Caco-2 (cell line): ENCODE measurements at regions not wholly inside any gene's neighbourhood (a gene's known extent, or its start where the extent isn't known, plus 50 kb on each side); places are given as distances from the start of the nearest gene placed in this dataset.

ENCODE experiments used
- BruUV-seq: library from RNA; stranded (reverse); fragments of 400-500 nt; replicated peaks from 2 replicates; lab custom pipeline; 2021; lab: Mats Ljungman, UMichigan
- CTCF ChIA-PET: fragments of 300-600 bp; sonication (Branson Sonifier 250); formaldehyde crosslinking; loops from one replicate; lab custom pipeline; 2022; ENCODE audit warnings: antibody characterized with exemption; lab: Charles Lee
- POLR2A ChIA-PET: fragments of 300-600 bp; sonication (Branson Sonifier 250); formaldehyde crosslinking; loops from one replicate; lab custom pipeline; 2022; ENCODE audit warnings: antibody characterized with exemption; lab: Charles Lee
- DNase-seq, 2 experiments: peaks; one replicate each; pipeline versions ENCODE4 v3.0.0 to v3.0.0-alpha.2; 2020 to 2022
- H3K27me3 ChIP-seq: replicated peaks from 2 replicates; pipeline ENCODE4 v1.6.0; 2011; ENCODE audit warnings: low read length; ENCODE audit not compliant: control insufficient read depth, insufficient read depth
- H3K36me3 ChIP-seq: 2 replicates; pipeline ENCODE4 v1.5.1; 2011; ENCODE audit warnings: low read length; ENCODE audit not compliant: control insufficient read depth, insufficient read depth
- H3K4me1 ChIP-seq: fragments of 250-450 bp; sonication (Bioruptor Pico); 2 replicates; pipeline ENCODE4 v1.5.1; 2020; ENCODE audit warnings: mild to moderate bottlenecking
- H3K4me3 ChIP-seq: 2 replicates; pipeline ENCODE4 v1.5.1; 2011; ENCODE audit warnings: low read depth, mild to moderate bottlenecking, control low read depth, low read length
- H3K9me3 ChIP-seq: fragments of 250-450 bp; sonication (Bioruptor Pico); 2 replicates; pipeline ENCODE4 v1.5.1; 2020; ENCODE audit warnings: mild to moderate bottlenecking, moderate library complexity
- H3K27ac Mint-ChIP-seq: one replicate; pipeline ENCODE4 v1.8.0; 2022; ENCODE audit warnings: mixed read lengths; ENCODE audit not compliant: unreplicated experiment
- H3K27me3 Mint-ChIP-seq: one replicate; pipeline ENCODE4 v1.8.0; 2022; ENCODE audit warnings: mixed read lengths; ENCODE audit not compliant: insufficient read depth, unreplicated experiment
- H3K36me3 Mint-ChIP-seq: one replicate; pipeline ENCODE4 v1.8.0; 2022; ENCODE audit warnings: mild to moderate bottlenecking, mixed read lengths; ENCODE audit not compliant: insufficient read depth, unreplicated experiment
- H3K4me1 Mint-ChIP-seq: one replicate; pipeline ENCODE4 v1.8.0; 2022; ENCODE audit warnings: low read depth, mixed read lengths; ENCODE audit not compliant: unreplicated experiment
- H3K4me3 Mint-ChIP-seq: one replicate; pipeline ENCODE4 v1.8.0; 2022; ENCODE audit warnings: mild to moderate bottlenecking, moderate library complexity, mixed read lengths; ENCODE audit not compliant: unreplicated experiment
- H3K9me3 Mint-ChIP-seq: one replicate; pipeline ENCODE4 v1.8.0; 2022; ENCODE audit warnings: mixed read lengths; ENCODE audit not compliant: unreplicated experiment
- CTCF ChIP-seq, 2 experiments: fragments of 200-600 bp in 1 of 2; IDR thresholded peaks; 1 replicate in 1 of 2; 2 replicates in 1 of 2; pipeline versions ENCODE4 v1.5.1 to v1.8.0; 2011 to 2022; ENCODE audit warnings: antibody characterized with exemption in 1 of 2, control low read depth in 1 of 2, inconsistent platforms in 1 of 2, low read depth in 1 of 2, low read length in 1 of 2, mild to moderate bottlenecking in 1 of 2, moderate library complexity in 1 of 2; ENCODE audit not compliant: insufficient read depth in 1 of 2, severe bottlenecking in 1 of 2, unreplicated experiment in 1 of 2
- intact Hi-C: fragments of 100-400 bp; cut with micrococcal nuclease; formaldehyde crosslinking; loops from one replicate; pipeline ENCODE4 v1.10.0; 2022; ENCODE audit not compliant: unreplicated experiment

GRCh38 chr3:139180489-139180888 lies 135.8 kb upstream of the PRR23C start:
- Mint-ChIP-seq H3K36me3 (no peaks in the 10 kb centered on the region), H3K27me3 (peaks cover 9% of the 10 kb centered on the region), H3K27ac (no peak overlapping the region), H3K4me3 (no peak overlapping the region), H3K4me1 (no peaks in the 10 kb centered on the region), H3K9me3 (no peaks in the 10 kb centered on the region)
- H3K36me3 ChIP-seq = no peaks in the 10 kb centered on the region
- no TSS peak for BruUV-seq
- intact Hi-C loops = no loop called here
- no peaks in the 10 kb centered on the region for H3K4me1 ChIP-seq
- ChIA-PET POLR2A (no interaction called here), CTCF (no interaction called here)
- H3K4me3 ChIP-seq = no peak overlapping the region
- H3K27me3 ChIP-seq = no peaks in the 10 kb centered on the region
- no peak for DNase-seq
- no peak for TF ChIP-seq CTCF (IDR thresholded peaks at IDR 0.05; ENCODE audit: insufficient read depth in 1 of 2, low read depth in 1 of 2, low read length in 1 of 2, severe bottlenecking in 1 of 2, unreplicated experiment in 1 of 2)
- 0 out of 2 replicates have a peak, but pooled peaks cover 3% of the 10 kb centered on the region for H3K9me3 ChIP-seq

DNA sequence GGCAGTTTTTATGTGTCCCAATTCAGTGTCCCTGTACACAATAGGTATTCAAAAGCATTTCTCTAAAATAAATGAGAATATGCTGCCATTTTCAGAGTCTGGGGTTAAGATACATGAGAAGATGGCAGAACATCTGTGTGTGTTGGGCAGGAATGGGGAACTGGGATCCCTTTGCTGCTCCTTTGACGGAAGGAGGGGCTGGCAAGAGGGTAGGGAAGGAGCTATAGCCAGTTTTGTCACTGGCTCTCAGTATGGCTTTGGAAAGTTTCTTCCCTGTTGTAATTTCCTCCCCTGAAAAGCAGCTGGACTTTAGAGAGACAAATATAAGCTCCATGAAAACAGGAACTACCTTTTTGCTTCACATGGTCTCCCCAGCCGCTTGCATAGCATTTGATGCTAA lies 137.5 kb upstream of the PRR23C start:
- intact Hi-C loops = no loop called here
- H3K27me3 ChIP-seq = no peaks in the 10 kb centered on the region
- POLR2A ChIA-PET = no interaction called here
- CTCF ChIA-PET = no interaction called here
- Mint-ChIP-seq H3K36me3 (no peaks in the 10 kb centered on the region), H3K4me3 (no peak overlapping the region), H3K27me3 (peaks cover 7% of the 10 kb centered on the region), H3K27ac (no peak overlapping the region), H3K9me3 (no peaks in the 10 kb centered on the region), H3K4me1 (no peaks in the 10 kb centered on the region)
- no peak for TF ChIP-seq CTCF (IDR thresholded peaks at IDR 0.05; ENCODE audit: insufficient read depth in 1 of 2, low read depth in 1 of 2, low read length in 1 of 2, severe bottlenecking in 1 of 2, unreplicated experiment in 1 of 2)
- no peaks in the 10 kb centered on the region for H3K36me3 ChIP-seq
- H3K4me1 ChIP-seq = no peaks in the 10 kb centered on the region
- no peak for DNase-seq
- H3K9me3 ChIP-seq = 0 out of 2 replicates have a peak, but pooled peaks cover 3% of the 10 kb centered on the region
- H3K4me3 ChIP-seq = no peak overlapping the region
- no TSS peak for BruUV-seq

GRCh38 chr3:139182598-139182997 lies 137.9 kb upstream of the PRR23C start:
- Mint-ChIP-seq H3K4me3 (no peak overlapping the region), H3K27me3 (peaks cover 7% of the 10 kb centered on the region), H3K9me3 (no peaks in the 10 kb centered on the region), H3K27ac (no peak overlapping the region), H3K4me1 (no peaks in the 10 kb centered on the region), H3K36me3 (no peaks in the 10 kb centered on the region)
- Histone ChIP-seq H3K4me3 (no peak overlapping the region), H3K36me3 (no peaks in the 10 kb centered on the region), H3K4me1 (no peaks in the 10 kb centered on the region), H3K9me3 (0 out of 2 replicates have a peak, but pooled peaks cover 3% of the 10 kb centered on the region), H3K27me3 (no peaks in the 10 kb centered on the region)
- DNase-seq = no peak
- BruUV-seq = no TSS peak
- ChIA-PET CTCF (no interaction called here), POLR2A (no interaction called here)
- intact Hi-C loops = no loop called here
- TF ChIP-seq CTCF (IDR thresholded peaks at IDR 0.05; ENCODE audit: insufficient read depth in 1 of 2, low read depth in 1 of 2, low read length in 1 of 2, severe bottlenecking in 1 of 2, unreplicated experiment in 1 of 2) = no peak
